Uterus (tissue), 3 donors: ENCODE measurements at regions not wholly inside any gene's neighbourhood (a gene's known extent, or its start where the extent isn't known, plus 50 kb on each side); places are given as distances from the start of the nearest gene placed in this dataset.

ENCODE experiments used
- DNase-seq, 2 donors: peaks; one replicate each; pipeline ENCODE4 v3.0.0-alpha.2; 2019 to 2020
- H3K27ac ChIP-seq, 2 donors: fragments of 200-600 bp; sonication (generic); 1 replicate in 1 of 2; 2 replicates in 1 of 2; pipeline ENCODE4 v1.5.1; 2016 to 2018
- H3K27me3 ChIP-seq, 2 donors: fragments of 200-600 bp; sonication (generic); one replicate each; pipeline ENCODE4 v1.5.1; 2018 to 2019; ENCODE audit warnings: control low read depth in 1 of 2
- H3K36me3 ChIP-seq, 2 donors: fragments of 200-600 bp; sonication (generic); one replicate each; pipeline ENCODE4 v1.5.1; 2019; ENCODE audit warnings: control low read depth in 1 of 2
- H3K4me1 ChIP-seq, 2 donors: fragments of 200-600 bp; sonication (generic); one replicate each; pipeline ENCODE4 v1.5.1; 2018 to 2019; ENCODE audit warnings: control low read depth in 1 of 2
- H3K4me3 ChIP-seq, 2 donors: fragments of 200-600 bp; sonication (generic); 1 replicate in 1 of 2; 2 replicates in 1 of 2; pipeline ENCODE4 v1.5.1; 2018 to 2019; ENCODE audit warnings: mild to moderate bottlenecking in 1 of 2
- H3K9me3 ChIP-seq, 2 donors: fragments of 200-600 bp; sonication (generic); one replicate each; pipeline ENCODE4 v1.5.1; 2019; ENCODE audit warnings: control low read depth in 1 of 2
- CTCF ChIP-seq, 4 experiments: fragments of 200-600 bp in 2 of 4; fragments of 450-650 bp in 2 of 4; sonication (generic) in 2 of 4; IDR thresholded peaks; one replicate each; pipeline ENCODE4 v1.5.1; 2016 to 2019; ENCODE audit warnings: antibody characterized with exemption in 4 of 4, mild to moderate bottlenecking in 2 of 4, moderate library complexity in 1 of 4
- POLR2A ChIP-seq, 2 donors: fragments of 450-650 bp; IDR thresholded peaks; one replicate each; pipeline ENCODE4 v1.6.1; 2016; ENCODE audit warnings: antibody characterized with exemption in 2 of 2, mild to moderate bottlenecking in 1 of 2, moderate library complexity in 1 of 2
- intact Hi-C: fragments of 100-400 bp; cut with DNase I; formaldehyde crosslinking; loops from one replicate; pipeline ENCODE4 v1.15.1; 2023; ENCODE audit warnings: low total_unique reads
- donor health status: DM: yes; HTN: yes; CAD: no.

GRCh38 chr17:34861864-34862263, 99.4 kb downstream of the CCT6B start:
- H3K27me3 ChIP-seq, result no peaks in the 10 kb centered on the region
- no peaks in the 10 kb centered on the region for H3K9me3 ChIP-seq
- H3K27ac ChIP-seq, result no peak overlapping the region
- TF ChIP-seq CTCF (IDR thresholded peaks at IDR 0.05), result no peak
- TF ChIP-seq POLR2A (IDR thresholded peaks at IDR 0.05), result no peak
- intact Hi-C loops, result no loop called here
- no peak for DNase-seq
- no peak overlapping the region for H3K4me3 ChIP-seq
- no peaks in the 10 kb centered on the region for H3K4me1 ChIP-seq
- no peaks in the 10 kb centered on the region for H3K36me3 ChIP-seq

- Histone ChIP-seq H3K36me3 (no peaks in the 10 kb centered on the region), H3K27ac (no peak overlapping the region), H3K4me3 (no peak overlapping the region), H3K9me3 (no peaks in the 10 kb centered on the region), H3K4me1 (no peaks in the 10 kb centered on the region), H3K27me3 (no peaks in the 10 kb centered on the region)
- intact Hi-C loops, result no loop called here
- no peak for TF ChIP-seq CTCF (IDR thresholded peaks at IDR 0.05)
- TF ChIP-seq POLR2A (IDR thresholded peaks at IDR 0.05), result no peak
- DNase-seq, result no peak
These were observed 101.6 kb downstream of the CCT6B start for GRCh38 chr17:34859652-34860051.

- Histone ChIP-seq H3K4me1 (no peaks in the 10 kb centered on the region), H3K36me3 (no peaks in the 10 kb centered on the region), H3K27ac (no peak overlapping the region), H3K27me3 (no peaks in the 10 kb centered on the region), H3K4me3 (no peak overlapping the region), H3K9me3 (no peaks in the 10 kb centered on the region)
- TF ChIP-seq POLR2A (IDR thresholded peaks at IDR 0.05) (no peak), CTCF (IDR thresholded peaks at IDR 0.05) (no peak)
- no peak for DNase-seq
- intact Hi-C loops, result no loop called here
These were observed 102.4 kb downstream of the CCT6B start for GRCh38 chr17:34858591-34859565.

- intact Hi-C loops, result no loop called here
- no peaks in the 10 kb centered on the region for H3K36me3 ChIP-seq
- H3K9me3 ChIP-seq, result no peaks in the 10 kb centered on the region
- no peaks in the 10 kb centered on the region for H3K27me3 ChIP-seq
- DNase-seq, result no peak
- TF ChIP-seq CTCF (IDR thresholded peaks at IDR 0.05) (no peak), POLR2A (IDR thresholded peaks at IDR 0.05) (no peak)
- H3K4me1 ChIP-seq, result no peaks in the 10 kb centered on the region
- no peak overlapping the region for H3K27ac ChIP-seq
- no peak overlapping the region for H3K4me3 ChIP-seq
These were observed 107.3 kb downstream of the CCT6B start for GRCh38 chr17:34853924-34854323.

GRCh38 chr17:34852614-34853013, 108.6 kb downstream of the CCT6B start:
- intact Hi-C loops, result no loop called here
- Histone ChIP-seq H3K4me1 (no peaks in the 10 kb centered on the region), H3K36me3 (no peaks in the 10 kb centered on the region), H3K9me3 (no peaks in the 10 kb centered on the region), H3K27me3 (no peaks in the 10 kb centered on the region), H3K4me3 (no peak overlapping the region), H3K27ac (no peak overlapping the region)
- no peak for DNase-seq
- no peak for TF ChIP-seq CTCF (IDR thresholded peaks at IDR 0.05)
- TF ChIP-seq POLR2A (IDR thresholded peaks at IDR 0.05), result no peak
